ENCODE measurements at regions not wholly inside any gene's neighbourhood (a gene's known extent, or its start where the extent isn't known, plus 50 kb on each side); places are given as distances from the start of the nearest gene placed in this dataset.

GRCh38 chr1:105652109-105652508, 1404.4 kb upstream of the PRMT6 start:
- no peak for TF ChIP-seq CTCF (conservative IDR thresholded peaks at IDR 0.05)
- TF ChIP-seq EZH2 (IDR thresholded peaks at IDR 0.05; ENCODE audit: low read depth), result no peak

All from PC-9 (cell line).